GM12878 (cell line): ENCODE measurements at regions not wholly inside any gene's neighbourhood (a gene's known extent, or its start where the extent isn't known, plus 50 kb on each side); places are given as distances from the start of the nearest gene placed in this dataset.

Source experiments
- ATAC-seq: fragments of 200-7000 bp; cut with Tn5 transposase; 3 replicates; pipeline ENCODE4 v1.9.1; 2020; ENCODE audit warnings: mild to moderate bottlenecking, moderate library complexity
- BruUV-seq: library from RNA; stranded (reverse); fragments of 400-500 nt; replicated peaks from 2 replicates; lab custom pipeline; 2021; lab: Mats Ljungman, UMichigan
- CTCF ChIA-PET: fragments of 300-600 bp; sonication (Branson Sonifier 250); formaldehyde crosslinking; extraction: SDS; loops from one replicate; lab custom pipeline; 2021; ENCODE audit warnings: inconsistent platforms; lab: Yijun Ruan, JAX
- POLR2A ChIA-PET: fragments of 350-600 bp; formaldehyde crosslinking; extraction: SDS; loops from one replicate; lab custom pipeline; 2021; ENCODE audit warnings: inconsistent platforms; lab: Charles Lee
- RAD21 ChIA-PET: fragments of 300-600 bp; sonication (Branson Sonifier 250); formaldehyde crosslinking; loops from one replicate; lab custom pipeline; 2023; ENCODE audit warnings: antibody characterized with exemption; ENCODE audit not compliant: unreplicated experiment; lab: Charles Lee
- SMC1A ChIA-PET: fragments of 300-600 bp; sonication (Branson Sonifier 250); formaldehyde crosslinking; loops from one replicate; lab custom pipeline; 2023; ENCODE audit not compliant: unreplicated experiment, uncharacterized antibody; lab: Charles Lee
- DNase-seq: peaks from one replicate; pipeline ENCODE4 v3.0.0-alpha.2; 2011; ENCODE audit warnings: low read depth, low spot score
- FAIRE-seq: peaks from 3 replicates; lab custom pipeline; 2011; peaks lifted over from hg19 to GRCh38; lab: Jason Lieb, UNC
- H2AFZ ChIP-seq: 2 replicates; pipeline ENCODE4 v1.6.0; 2011; ENCODE audit warnings: low read depth, low read length, control low read depth; ENCODE audit not compliant: control insufficient read depth
- H3K27ac ChIP-seq: 2 replicates; pipeline ENCODE4 v1.5.1; 2011; ENCODE audit warnings: control low read depth; ENCODE audit not compliant: control insufficient read depth, insufficient read depth
- H3K27me3 ChIP-seq, 2 experiments: replicated peaks in 1 of 2; 2 replicates each; pipeline versions ENCODE4 v1.6.0 to v1.6.1; 2011; ENCODE audit warnings: low read length in 1 of 2; ENCODE audit not compliant: control insufficient read depth in 2 of 2, insufficient read depth in 2 of 2
- H3K36me3 ChIP-seq, 2 experiments: 2 replicates each; pipeline ENCODE4 v1.5.1; 2011; ENCODE audit warnings: low read length in 1 of 2; ENCODE audit not compliant: control insufficient read depth in 2 of 2, insufficient read depth in 2 of 2
- H3K4me1 ChIP-seq: 2 replicates; pipeline ENCODE4 v1.6.1; 2011; ENCODE audit warnings: mild to moderate bottlenecking, low read length, moderate library complexity, mixed read lengths; ENCODE audit not compliant: control insufficient read depth, insufficient read depth
- H3K4me2 ChIP-seq: 2 replicates; pipeline ENCODE4 v1.6.0; 2011; ENCODE audit warnings: control low read depth; ENCODE audit not compliant: control insufficient read depth, insufficient read depth
- H3K4me3 ChIP-seq: fragments of 200-600 bp; sonication (generic); 2 replicates; pipeline ENCODE4 v1.5.1; 2016
- H3K79me2 ChIP-seq: 2 replicates; pipeline ENCODE4 v1.6.0; 2011; ENCODE audit warnings: low read length; ENCODE audit not compliant: control insufficient read depth, insufficient read depth
- H3K9ac ChIP-seq: 2 replicates; pipeline ENCODE4 v1.8.0; 2011; ENCODE audit warnings: low read length, control low read depth, mixed read lengths; ENCODE audit not compliant: control insufficient read depth, insufficient read depth
- H3K9me3 ChIP-seq: replicated peaks from 3 replicates; pipeline ENCODE4 v1.5.1; 2011; ENCODE audit warnings: mild to moderate bottlenecking, low read length; ENCODE audit not compliant: control insufficient read depth, insufficient read depth
- H4K20me1 ChIP-seq: 2 replicates; pipeline ENCODE4 v1.6.0; 2011; ENCODE audit not compliant: control insufficient read depth, insufficient read depth
- BRCA1 ChIP-seq: IDR thresholded peaks from 2 replicates; pipeline ENCODE4 v1.6.1; 2011; ENCODE audit warnings: low read depth, low read length, improper control_type of control experiment
- CEBPZ ChIP-seq: fragments of 150-350 bp; IDR thresholded peaks from 2 replicates; pipeline ENCODE4 v1.6.1; 2016; ENCODE audit warnings: low read depth, low read length
- IRF4 ChIP-seq: IDR thresholded peaks from 2 replicates; pipeline ENCODE4 v1.6.1; 2011; ENCODE audit warnings: low read depth, low read length
- IRF5 ChIP-seq: fragments of 450-650 bp; IDR thresholded peaks from 2 replicates; pipeline ENCODE4 v1.6.1; 2017; ENCODE audit warnings: borderline replicate concordance
- MXI1 ChIP-seq: fragments of 150-350 bp; IDR thresholded peaks from 2 replicates; pipeline ENCODE4 v1.6.1; 2011; ENCODE audit warnings: low read depth, mild to moderate bottlenecking, inconsistent platforms, low read length, improper control_type of control experiment
- PRDM15 ChIP-seq: fragments of 450-650 bp; formaldehyde crosslinking; IDR thresholded peaks from 2 replicates; pipeline ENCODE4 v1.4.0; 2020; ENCODE audit warnings: mild to moderate bottlenecking, moderate library complexity
- REST ChIP-seq: IDR thresholded peaks from 2 replicates; pipeline ENCODE4 v1.6.1; 2012; ENCODE audit warnings: mild to moderate bottlenecking, low read depth, low read length
- SREBF1 ChIP-seq: IDR thresholded peaks from 2 replicates; pipeline ENCODE4 v1.6.1; 2012; ENCODE audit warnings: mild to moderate bottlenecking, low read length
- ZNF207 ChIP-seq: fragments of 450-650 bp; IDR thresholded peaks from 2 replicates; pipeline ENCODE4 v1.6.1; 2014; ENCODE audit warnings: antibody characterized with exemption, mild to moderate bottlenecking, borderline replicate concordance
- ZNF622 ChIP-seq: fragments of 450-650 bp; IDR thresholded peaks from 2 replicates; pipeline ENCODE4 v1.6.1; 2017; ENCODE audit warnings: mild to moderate bottlenecking, inconsistent platforms
- WGBS: methylation state at CpG from one replicate; pipeline ENCODE4 v1.1.6; 2016; ENCODE audit warnings: low lambda C conversion rate; ENCODE audit not compliant: insufficient replicate concordance, insufficient coverage; ENCODE audit errors: missing lambda C conversion rate; 5-methylcytosine and 5-hydroxymethylcytosine counted together
- in situ Hi-C: fragments of 300-500 bp; cut with MboI; formaldehyde crosslinking; loops from 9 replicates; pipeline ENCODE4 v1.14.3; 2018; ENCODE audit warnings: mixed read lengths
- intact Hi-C: fragments of 100-400 bp; cut with micrococcal nuclease; formaldehyde crosslinking; loops from one replicate; pipeline ENCODE4 v1.14.2; 2022; ENCODE audit not compliant: unreplicated experiment

GRCh38 chr13:37504251-37504650 lies 94.3 kb downstream of the POSTN start:
- SMC1A ChIA-PET: no interaction called here
- intact Hi-C loops (no loop called here), in situ Hi-C loops (no loop called here)
- no peak for FAIRE-seq
- no peaks in the 10 kb centered on the region for H3K9me3 ChIP-seq
- TF ChIP-seq IRF4 (no peak), CEBPZ (no peak), SREBF1 (no peak), REST (no peak), ZNF207 (no peak), ZNF622 (no peak), IRF5 (no peak), BRCA1 (no peak), MXI1 (no peak), PRDM15 (CRISPR knock-in tag) (no peak)
- TF ChIP-seq, all 136 proteins: peak for 0
- no peaks in the 10 kb centered on the region for H3K36me3 ChIP-seq
- no peak overlapping the region for H3K9ac ChIP-seq
- DNase-seq (no peak), ATAC-seq (no peak)
- H3K27me3 ChIP-seq: no peaks in the 10 kb centered on the region
- H2AFZ ChIP-seq: no peak overlapping the region
- no TSS peak for BruUV-seq
- no peaks in the 10 kb centered on the region for H3K79me2 ChIP-seq
- H4K20me1 ChIP-seq: no peaks in the 10 kb centered on the region
- ChIA-PET RAD21 (no interaction called here), CTCF (no interaction called here), POLR2A (no interaction called here)
- H3K4me1 ChIP-seq: no peaks in the 10 kb centered on the region
- no peak overlapping the region for H3K4me3 ChIP-seq
- no peak overlapping the region for H3K4me2 ChIP-seq
- no peak overlapping the region for H3K27ac ChIP-seq
- WGBS: 0% methylated on average over 1 of the region's 1 CpG
